Uterus (tissue), 3 donors: ENCODE measurements at regions not wholly inside any gene's neighbourhood (a gene's known extent, or its start where the extent isn't known, plus 50 kb on each side); places are given as distances from the start of the nearest gene placed in this dataset.

ENCODE experiments used
- DNase-seq, 2 donors: peaks; one replicate each; pipeline ENCODE4 v3.0.0-alpha.2; 2019 to 2020
- H3K27ac ChIP-seq, 2 donors: fragments of 200-600 bp; sonication (generic); 1 replicate in 1 of 2; 2 replicates in 1 of 2; pipeline ENCODE4 v1.5.1; 2016 to 2018
- H3K27me3 ChIP-seq, 2 donors: fragments of 200-600 bp; sonication (generic); one replicate each; pipeline ENCODE4 v1.5.1; 2018 to 2019; ENCODE audit warnings: control low read depth in 1 of 2
- H3K36me3 ChIP-seq, 2 donors: fragments of 200-600 bp; sonication (generic); one replicate each; pipeline ENCODE4 v1.5.1; 2019; ENCODE audit warnings: control low read depth in 1 of 2
- H3K4me1 ChIP-seq, 2 donors: fragments of 200-600 bp; sonication (generic); one replicate each; pipeline ENCODE4 v1.5.1; 2018 to 2019; ENCODE audit warnings: control low read depth in 1 of 2
- H3K4me3 ChIP-seq, 2 donors: fragments of 200-600 bp; sonication (generic); 1 replicate in 1 of 2; 2 replicates in 1 of 2; pipeline ENCODE4 v1.5.1; 2018 to 2019; ENCODE audit warnings: mild to moderate bottlenecking in 1 of 2
- H3K9me3 ChIP-seq, 2 donors: fragments of 200-600 bp; sonication (generic); one replicate each; pipeline ENCODE4 v1.5.1; 2019; ENCODE audit warnings: control low read depth in 1 of 2
- CTCF ChIP-seq, 4 experiments: fragments of 200-600 bp in 2 of 4; fragments of 450-650 bp in 2 of 4; sonication (generic) in 2 of 4; IDR thresholded peaks; one replicate each; pipeline ENCODE4 v1.5.1; 2016 to 2019; ENCODE audit warnings: antibody characterized with exemption in 4 of 4, mild to moderate bottlenecking in 2 of 4, moderate library complexity in 1 of 4
- POLR2A ChIP-seq, 2 donors: fragments of 450-650 bp; IDR thresholded peaks; one replicate each; pipeline ENCODE4 v1.6.1; 2016; ENCODE audit warnings: antibody characterized with exemption in 2 of 2, mild to moderate bottlenecking in 1 of 2, moderate library complexity in 1 of 2
- intact Hi-C: fragments of 100-400 bp; cut with DNase I; formaldehyde crosslinking; loops from one replicate; pipeline ENCODE4 v1.15.1; 2023; ENCODE audit warnings: low total_unique reads
- donor health status: DM: yes; HTN: yes; CAD: no.

GRCh38 chr15:87193481-87193880 lies 1063.1 kb downstream of the NTRK3 start:
- intact Hi-C loops = no loop called here
- no peaks in the 10 kb centered on the region for H3K4me1 ChIP-seq
- H3K36me3 ChIP-seq = no peaks in the 10 kb centered on the region
- no peak overlapping the region for H3K4me3 ChIP-seq
- no peaks in the 10 kb centered on the region for H3K27me3 ChIP-seq
- no peaks in the 10 kb centered on the region for H3K9me3 ChIP-seq
- no peak overlapping the region for H3K27ac ChIP-seq
- DNase-seq = no peak
- no peak for TF ChIP-seq CTCF (IDR thresholded peaks at IDR 0.05)
- no peak for TF ChIP-seq POLR2A (IDR thresholded peaks at IDR 0.05)

DNA sequence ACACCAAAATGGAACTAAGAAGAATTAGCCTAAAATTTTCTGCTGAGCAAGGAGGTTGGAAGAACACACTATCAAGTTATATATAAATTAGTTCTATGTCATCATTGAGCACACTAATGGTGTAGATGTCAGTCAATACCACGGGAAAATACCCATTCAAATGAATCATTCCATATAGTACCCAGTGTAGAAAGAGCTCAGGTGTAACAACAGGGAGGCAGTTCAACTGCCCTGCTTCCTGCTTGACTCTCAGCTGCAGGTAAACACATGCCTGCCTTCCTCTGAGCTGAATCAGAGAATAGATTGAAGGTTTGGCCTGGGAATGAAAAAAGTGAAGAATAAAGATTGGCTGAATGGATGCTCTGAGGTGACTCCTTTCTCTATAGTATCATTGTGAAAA lies 1088.0 kb downstream of the AGBL1 start:
- Histone ChIP-seq H3K36me3 (no peaks in the 10 kb centered on the region), H3K4me1 (no peaks in the 10 kb centered on the region), H3K4me3 (no peak overlapping the region), H3K27ac (no peak overlapping the region), H3K27me3 (no peaks in the 10 kb centered on the region), H3K9me3 (no peaks in the 10 kb centered on the region)
- TF ChIP-seq CTCF (IDR thresholded peaks at IDR 0.05) = no peak
- no peak for TF ChIP-seq POLR2A (IDR thresholded peaks at IDR 0.05)
- DNase-seq = no peak
- intact Hi-C loops = no loop called here

- no peak overlapping the region for H3K27ac ChIP-seq
- H3K4me1 ChIP-seq = no peaks in the 10 kb centered on the region
- no peak for TF ChIP-seq POLR2A (IDR thresholded peaks at IDR 0.05)
- TF ChIP-seq CTCF (IDR thresholded peaks at IDR 0.05) = no peak
- no peaks in the 10 kb centered on the region for H3K9me3 ChIP-seq
- H3K27me3 ChIP-seq = no peaks in the 10 kb centered on the region
- no peak overlapping the region for H3K4me3 ChIP-seq
- intact Hi-C loops = no loop called here
- no peak for DNase-seq
- no peaks in the 10 kb centered on the region for H3K36me3 ChIP-seq
These were observed 1087.4 kb downstream of the AGBL1 start for GRCh38 chr15:87167055-87167454.

GRCh38 chr15:87155771-87156170 lies 1076.1 kb downstream of the AGBL1 start:
- DNase-seq = no peak
- H3K4me1 ChIP-seq = no peaks in the 10 kb centered on the region
- H3K27me3 ChIP-seq = no peaks in the 10 kb centered on the region
- H3K36me3 ChIP-seq = no peaks in the 10 kb centered on the region
- no peak overlapping the region for H3K4me3 ChIP-seq
- no peak for TF ChIP-seq CTCF (IDR thresholded peaks at IDR 0.05)
- TF ChIP-seq POLR2A (IDR thresholded peaks at IDR 0.05) = no peak
- no peaks in the 10 kb centered on the region for H3K9me3 ChIP-seq
- H3K27ac ChIP-seq = no peak overlapping the region
- intact Hi-C loops = no loop called here

DNA sequence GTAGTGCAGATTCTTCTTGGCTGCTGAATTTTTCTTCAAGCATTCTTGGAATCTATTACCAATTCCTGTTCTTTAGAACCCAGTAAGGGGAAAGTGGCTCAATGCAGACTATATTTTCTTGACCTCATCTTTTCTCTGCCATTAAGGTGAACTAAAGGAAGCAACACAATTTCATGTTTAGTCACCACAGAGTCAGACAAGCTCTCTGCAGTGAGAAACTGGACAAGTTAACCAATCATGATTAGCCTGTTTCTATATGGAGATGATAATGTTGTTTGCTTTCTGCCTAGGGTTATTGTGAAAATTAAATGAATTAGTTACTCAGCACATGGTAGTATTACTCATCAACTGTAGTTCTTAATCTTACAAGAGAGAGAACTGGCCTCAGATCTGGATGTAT lies 1075.1 kb downstream of the AGBL1 start:
- H3K9me3 ChIP-seq = no peaks in the 10 kb centered on the region
- H3K36me3 ChIP-seq = no peaks in the 10 kb centered on the region
- no peak overlapping the region for H3K27ac ChIP-seq
- no peak overlapping the region for H3K4me3 ChIP-seq
- no peak for DNase-seq
- H3K4me1 ChIP-seq = no peaks in the 10 kb centered on the region
- H3K27me3 ChIP-seq = no peaks in the 10 kb centered on the region
- intact Hi-C loops = no loop called here
- TF ChIP-seq CTCF (IDR thresholded peaks at IDR 0.05) (no peak), POLR2A (IDR thresholded peaks at IDR 0.05) (no peak)
